ENCODE measurements at regions not wholly inside any gene's neighbourhood (a gene's known extent, or its start where the extent isn't known, plus 50 kb on each side); places are given as distances from the start of the nearest gene placed in this dataset.

- no TSS peak for BruUV-seq (replicated peaks)
- TF ChIP-seq MXI1 (IDR thresholded peaks at IDR 0.05; ENCODE audit: borderline replicate concordance, low read depth, low read length) (no peak), NFE2L2 (IDR thresholded peaks at IDR 0.05; ENCODE audit: low read depth, low read length) (no peak), MAZ (IDR thresholded peaks at IDR 0.05; ENCODE audit: borderline replicate concordance, low read depth, low read length) (no peak), RCOR1 (IDR thresholded peaks at IDR 0.05; ENCODE audit: insufficient replicate concordance, low read length) (no peak), FOS (IDR thresholded peaks at IDR 0.05; ENCODE audit: low read depth, low read length) (no peak), MAFK (IDR thresholded peaks at IDR 0.05; ENCODE audit: low read depth, low read length) (no peak), CEBPB (IDR thresholded peaks at IDR 0.05; ENCODE audit: low read depth, low read length) (no peak), SMC3 (IDR thresholded peaks at IDR 0.05; ENCODE audit: low read depth, low read length) (no peak), BHLHE40 (IDR thresholded peaks at IDR 0.05; ENCODE audit: low read depth, low read length) (no peak), RAD21 (IDR thresholded peaks at IDR 0.05; ENCODE audit: low read length) (no peak), CHD1 (IDR thresholded peaks at IDR 0.05; ENCODE audit: low read depth, low read length) (no peak), RFX5 (IDR thresholded peaks at IDR 0.05; ENCODE audit: low read depth, low read length) (no peak), USF2 (IDR thresholded peaks at IDR 0.05; ENCODE audit: low read depth, low read length) (no peak), POLR2A (IDR thresholded peaks at IDR 0.05; ENCODE audit: low read depth, low read length) (no peak)
- TF ChIP-seq, protein P1, sequence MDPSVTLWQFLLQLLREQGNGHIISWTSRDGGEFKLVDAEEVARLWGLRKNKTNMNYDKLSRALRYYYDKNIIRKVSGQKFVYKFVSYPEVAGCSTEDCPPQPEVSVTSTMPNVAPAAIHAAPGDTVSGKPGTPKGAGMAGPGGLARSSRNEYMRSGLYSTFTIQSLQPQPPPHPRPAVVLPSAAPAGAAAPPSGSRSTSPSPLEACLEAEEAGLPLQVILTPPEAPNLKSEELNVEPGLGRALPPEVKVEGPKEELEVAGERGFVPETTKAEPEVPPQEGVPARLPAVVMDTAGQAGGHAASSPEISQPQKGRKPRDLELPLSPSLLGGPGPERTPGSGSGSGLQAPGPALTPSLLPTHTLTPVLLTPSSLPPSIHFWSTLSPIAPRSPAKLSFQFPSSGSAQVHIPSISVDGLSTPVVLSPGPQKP (IDR thresholded peaks at IDR 0.05; ENCODE audit: borderline replicate concordance, low read depth, low read length) = no peak
- TF ChIP-seq, protein P2, sequence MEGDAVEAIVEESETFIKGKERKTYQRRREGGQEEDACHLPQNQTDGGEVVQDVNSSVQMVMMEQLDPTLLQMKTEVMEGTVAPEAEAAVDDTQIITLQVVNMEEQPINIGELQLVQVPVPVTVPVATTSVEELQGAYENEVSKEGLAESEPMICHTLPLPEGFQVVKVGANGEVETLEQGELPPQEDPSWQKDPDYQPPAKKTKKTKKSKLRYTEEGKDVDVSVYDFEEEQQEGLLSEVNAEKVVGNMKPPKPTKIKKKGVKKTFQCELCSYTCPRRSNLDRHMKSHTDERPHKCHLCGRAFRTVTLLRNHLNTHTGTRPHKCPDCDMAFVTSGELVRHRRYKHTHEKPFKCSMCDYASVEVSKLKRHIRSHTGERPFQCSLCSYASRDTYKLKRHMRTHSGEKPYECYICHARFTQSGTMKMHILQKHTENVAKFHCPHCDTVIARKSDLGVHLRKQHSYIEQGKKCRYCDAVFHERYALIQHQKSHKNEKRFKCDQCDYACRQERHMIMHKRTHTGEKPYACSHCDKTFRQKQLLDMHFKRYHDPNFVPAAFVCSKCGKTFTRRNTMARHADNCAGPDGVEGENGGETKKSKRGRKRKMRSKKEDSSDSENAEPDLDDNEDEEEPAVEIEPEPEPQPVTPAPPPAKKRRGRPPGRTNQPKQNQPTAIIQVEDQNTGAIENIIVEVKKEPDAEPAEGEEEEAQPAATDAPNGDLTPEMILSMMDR (conservative IDR thresholded peaks at IDR 0.05; ENCODE audit: low read depth, low read length) = no peak
Observed at GRCh38 chr3:182514236-182514964, 278.9 kb upstream of the ATP11B start.

More at GRCh38 chr3:182514236-182514964, 278.9 kb upstream of the ATP11B start:
- Histone ChIP-seq H4K5ac (ENCODE audit: low read depth, low read length) (no peak overlapping the region), H4K20me1 (ENCODE audit: insufficient read depth, low read length) (no peaks in the 10 kb centered on the region), H3K23ac (ENCODE audit: low read depth, low read length) (no peak overlapping the region), H2AK9ac (replicated peaks; ENCODE audit: low read depth, low read length, poor library complexity) (no peak overlapping the region), H2BK20ac (ENCODE audit: low read depth, low read length) (no peak overlapping the region), H3K4ac (ENCODE audit: low read depth, low read length) (no peak overlapping the region), H3K4me1 (ENCODE audit: control insufficient read depth, insufficient read depth, low read length) (no peaks in the 10 kb centered on the region), H2AFZ (replicated peaks; ENCODE audit: low read length, poor library complexity) (no peak overlapping the region), H3K36me3 (ENCODE audit: control insufficient read depth, insufficient read depth, low read length) (no peaks in the 10 kb centered on the region), H3K18ac (ENCODE audit: low read depth, low read length) (no peak overlapping the region), H3K27me3 (ENCODE audit: control insufficient read depth, insufficient read depth, low read length) (no peaks in the 10 kb centered on the region), H3K14ac (replicated peaks; ENCODE audit: low read depth, low read length) (no peak overlapping the region), H3K4me2 (ENCODE audit: low read depth, low read length) (no peak overlapping the region), H2BK120ac (ENCODE audit: low read depth, low read length) (no peak overlapping the region), H3K4me3 (ENCODE audit: insufficient read depth, low read depth, low read length) (no peak overlapping the region), H3K9me1 (ENCODE audit: insufficient read depth, low read length) (no peaks in the 10 kb centered on the region), H2BK15ac (ENCODE audit: low read depth, low read length) (no peak overlapping the region), H2AK5ac (ENCODE audit: low read depth, low read length) (no peak overlapping the region), H3K56ac (ENCODE audit: extremely low read depth, insufficient read depth, low read length) (no peak overlapping the region), H3K79me1 (ENCODE audit: low read depth in 1 of 2, low read length in 2 of 2) (no peaks in the 10 kb centered on the region), H3K9ac (ENCODE audit: low read depth, low read length) (no peak overlapping the region), H4K91ac (ENCODE audit: insufficient read depth, low read depth, low read length) (no peak overlapping the region), H4K8ac (ENCODE audit: low read depth in 2 of 2, low read length in 2 of 2) (no peak overlapping the region), H3K27ac (ENCODE audit: insufficient read depth, low read length) (no peak overlapping the region), H2BK5ac (ENCODE audit: low read depth, low read length, poor library complexity, severe bottlenecking) (no peak overlapping the region), H3K9me3 (ENCODE audit: control insufficient read depth, insufficient read depth, low read length) (peaks cover 8% of the 10 kb centered on the region)
- in situ Hi-C loops (cut with MboI; ENCODE audit: low sequenced_read_pairs) (no loop called here), dilution Hi-C loops (cut with HindIII; ENCODE audit: low sequenced_read_pairs, unreplicated experiment) (no loop called here), intact Hi-C loops (cut with micrococcal nuclease) (no loop called here)
- ChIA-PET CTCF (no interaction called here), POLR2A (ENCODE audit: unreplicated experiment) (no interaction called here)
- WGBS, 2 experiments (ENCODE audit: extremely low coverage in 2 of 2, insufficient read length in 1 of 2) = no CpG with 5 or more reads among the region's 5 CpGs
- no peak for ATAC-seq (ENCODE audit: low read depth)
- no peak for DNase-seq
